SK-N-SH treated with all-trans-retinoic acid at 6 μM for 48 hours (cell line): ENCODE measurements at regions not wholly inside any gene's neighbourhood (a gene's known extent, or its start where the extent isn't known, plus 50 kb on each side); places are given as distances from the start of the nearest gene placed in this dataset.

Experiments
- ESRRG ChIP-seq: fragments of 250-450 bp; sonication (Bioruptor Pico); IDR thresholded peaks from 2 replicates; pipeline ENCODE4 v1.6.1; 2021; ENCODE audit warnings: mild to moderate bottlenecking
- PPARA ChIP-seq: fragments of 250-450 bp; sonication (Bioruptor Pico); IDR thresholded peaks from 2 replicates; pipeline ENCODE4 v1.5.0; 2020; ENCODE audit warnings: mild to moderate bottlenecking, borderline replicate concordance
- RARB ChIP-seq: fragments of 250-450 bp; sonication (Bioruptor Pico); IDR thresholded peaks from 2 replicates; pipeline ENCODE4 v1.8.0; 2021; ENCODE audit warnings: mild to moderate bottlenecking, moderate library complexity
- TCF4 ChIP-seq: fragments of 250-450 bp; sonication (Bioruptor Pico); IDR thresholded peaks from 2 replicates; pipeline ENCODE4 v1.8.0; 2021; ENCODE audit warnings: mild to moderate bottlenecking, moderate library complexity, borderline replicate concordance
- TOX ChIP-seq: fragments of 250-450 bp; sonication (Bioruptor Pico); IDR thresholded peaks from 2 replicates; pipeline ENCODE4 v1.8.0; 2021; ENCODE audit warnings: mild to moderate bottlenecking, moderate library complexity, borderline replicate concordance
- ZNF8 ChIP-seq: fragments of 450-650 bp; formaldehyde crosslinking; IDR thresholded peaks from 2 replicates; pipeline ENCODE4 v1.5.0; 2020; ENCODE audit warnings: mild to moderate bottlenecking, moderate library complexity
- TF ChIP-seq, protein P1 (sequence below): fragments of 250-450 bp; sonication (Bioruptor Pico); IDR thresholded peaks from 2 replicates; pipeline ENCODE4 v1.8.0; 2020; ENCODE audit warnings: mild to moderate bottlenecking, moderate library complexity, borderline replicate concordance
- TF ChIP-seq, protein P2 (sequence below): fragments of 250-450 bp; sonication (Bioruptor Pico); IDR thresholded peaks from 2 replicates; pipeline ENCODE4 v1.5.1; 2020; ENCODE audit warnings: low read depth, mild to moderate bottlenecking, moderate library complexity

DNA sequence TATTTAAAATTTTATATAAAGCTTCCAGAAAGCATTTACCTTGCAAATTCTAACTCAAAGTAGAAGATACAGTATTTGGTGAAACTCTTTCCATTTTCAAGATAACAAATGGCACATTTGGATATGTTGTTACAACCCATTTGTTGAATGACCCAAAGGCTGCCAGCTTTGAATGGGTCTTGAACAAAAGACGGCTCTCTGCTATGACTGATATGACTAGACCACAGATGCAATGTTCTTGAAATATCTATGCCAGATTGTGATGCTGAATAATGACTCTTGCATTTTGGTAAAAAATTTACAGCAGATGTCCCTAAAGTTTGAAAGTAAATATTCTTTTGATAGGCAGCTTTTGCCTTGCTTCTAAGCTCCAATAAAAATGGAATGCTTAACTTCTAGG, 99.6 kb downstream of the HTR1B start:
- TF ChIP-seq, protein P1, sequence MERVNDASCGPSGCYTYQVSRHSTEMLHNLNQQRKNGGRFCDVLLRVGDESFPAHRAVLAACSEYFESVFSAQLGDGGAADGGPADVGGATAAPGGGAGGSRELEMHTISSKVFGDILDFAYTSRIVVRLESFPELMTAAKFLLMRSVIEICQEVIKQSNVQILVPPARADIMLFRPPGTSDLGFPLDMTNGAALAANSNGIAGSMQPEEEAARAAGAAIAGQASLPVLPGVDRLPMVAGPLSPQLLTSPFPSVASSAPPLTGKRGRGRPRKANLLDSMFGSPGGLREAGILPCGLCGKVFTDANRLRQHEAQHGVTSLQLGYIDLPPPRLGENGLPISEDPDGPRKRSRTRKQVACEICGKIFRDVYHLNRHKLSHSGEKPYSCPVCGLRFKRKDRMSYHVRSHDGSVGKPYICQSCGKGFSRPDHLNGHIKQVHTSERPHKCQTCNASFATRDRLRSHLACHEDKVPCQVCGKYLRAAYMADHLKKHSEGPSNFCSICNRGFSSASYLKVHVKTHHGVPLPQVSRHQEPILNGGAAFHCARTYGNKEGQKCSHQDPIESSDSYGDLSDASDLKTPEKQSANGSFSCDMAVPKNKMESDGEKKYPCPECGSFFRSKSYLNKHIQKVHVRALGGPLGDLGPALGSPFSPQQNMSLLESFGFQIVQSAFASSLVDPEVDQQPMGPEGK (CRISPR knock-in tag) = no peak
- TF ChIP-seq PPARA (CRISPR knock-in tag) (no peak), ZNF8 (CRISPR knock-in tag) (no peak), ESRRG (no peak), TOX (CRISPR knock-in tag) (no peak), TCF4 (CRISPR knock-in tag) (no peak), RARB (CRISPR knock-in tag) (no peak)
- TF ChIP-seq, protein P2, sequence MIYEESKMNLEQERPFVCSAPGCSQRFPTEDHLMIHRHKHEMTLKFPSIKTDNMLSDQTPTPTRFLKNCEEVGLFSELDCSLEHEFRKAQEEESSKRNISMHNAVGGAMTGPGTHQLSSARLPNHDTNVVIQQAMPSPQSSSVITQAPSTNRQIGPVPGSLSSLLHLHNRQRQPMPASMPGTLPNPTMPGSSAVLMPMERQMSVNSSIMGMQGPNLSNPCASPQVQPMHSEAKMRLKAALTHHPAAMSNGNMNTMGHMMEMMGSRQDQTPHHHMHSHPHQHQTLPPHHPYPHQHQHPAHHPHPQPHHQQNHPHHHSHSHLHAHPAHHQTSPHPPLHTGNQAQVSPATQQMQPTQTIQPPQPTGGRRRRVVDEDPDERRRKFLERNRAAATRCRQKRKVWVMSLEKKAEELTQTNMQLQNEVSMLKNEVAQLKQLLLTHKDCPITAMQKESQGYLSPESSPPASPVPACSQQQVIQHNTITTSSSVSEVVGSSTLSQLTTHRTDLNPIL (CRISPR knock-in tag) = no peak
